ENCODE measurements at regions not wholly inside any gene's neighbourhood (a gene's known extent, or its start where the extent isn't known, plus 50 kb on each side); places are given as distances from the start of the nearest gene placed in this dataset.
"Not testable (repeated sequence)": the region's sequence is repeated elsewhere in the genome, so short reads cannot be mapped to it uniquely, and the experiment has no call there.

GRCh38 chr1:72434070-72434469 lies 151.7 kb upstream of the NEGR1 start:
- no peak overlapping the region for H3K4me3 ChIP-seq (ENCODE audit: insufficient read length, low read depth)
- no peak for DNase-seq (ENCODE audit: low read depth, low spot score)
- H3K36me3 ChIP-seq (ENCODE audit: insufficient read depth, insufficient read length, low read length), result no peaks in the 10 kb centered on the region
- no peaks in the 10 kb centered on the region for H3K27me3 ChIP-seq (ENCODE audit: insufficient read depth, insufficient read length)
- H3K9me3 ChIP-seq (ENCODE audit: insufficient read depth, low read length), result no peaks in the 10 kb centered on the region
- no peaks in the 10 kb centered on the region for H3K4me1 ChIP-seq (ENCODE audit: insufficient read depth, insufficient read length)
- H3K9ac ChIP-seq (ENCODE audit: insufficient read length, low read depth), result no peak overlapping the region
- TF ChIP-seq YY1 (IDR thresholded peaks at IDR 0.05; ENCODE audit: insufficient read depth, insufficient read length), result no peak
- TF ChIP-seq SUZ12 (IDR thresholded peaks at IDR 0.05; ENCODE audit: extremely low read depth, insufficient read depth, insufficient read length), result no peak
- no peak for TF ChIP-seq ZNF274 (IDR thresholded peaks at IDR 0.05; ENCODE audit: low read depth, low read length)

DNA sequence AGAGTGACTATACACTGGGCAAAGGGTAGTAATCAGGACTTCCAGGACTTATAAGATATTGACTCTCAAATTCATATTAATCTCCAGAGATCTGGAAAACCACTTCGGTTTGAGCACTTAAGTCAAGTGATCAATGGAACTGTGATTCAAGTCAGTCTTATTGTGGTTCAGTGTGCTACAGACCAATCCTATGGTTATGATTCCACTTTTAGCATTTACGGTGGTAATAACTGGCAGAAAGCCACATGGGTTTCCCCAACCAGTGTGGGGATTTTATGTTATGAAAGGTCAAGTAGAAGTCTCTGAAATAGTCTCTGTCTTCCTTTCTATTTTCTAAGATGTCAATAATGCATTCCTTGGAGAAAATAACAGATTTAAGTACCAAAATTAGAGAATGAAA lies 151.3 kb upstream of the NEGR1 start:
- no peak for DNase-seq (ENCODE audit: low read depth, low spot score)
- TF ChIP-seq SUZ12 (IDR thresholded peaks at IDR 0.05; ENCODE audit: extremely low read depth, insufficient read depth, insufficient read length), result no peak

GRCh38 chr1:72432645-72433267 lies 150.4 kb upstream of the NEGR1 start:
- Histone ChIP-seq H3K4me3 (ENCODE audit: insufficient read length, low read depth) (no peak overlapping the region), H3K9me3 (ENCODE audit: insufficient read depth, low read length) (no peaks in the 10 kb centered on the region), H3K27me3 (ENCODE audit: insufficient read depth, insufficient read length) (no peaks in the 10 kb centered on the region), H3K4me1 (ENCODE audit: insufficient read depth, insufficient read length) (no peaks in the 10 kb centered on the region), H3K9ac (ENCODE audit: insufficient read length, low read depth) (no peak overlapping the region), H3K36me3 (ENCODE audit: insufficient read depth, insufficient read length, low read length) (no peaks in the 10 kb centered on the region)
- TF ChIP-seq SUZ12 (IDR thresholded peaks at IDR 0.05; ENCODE audit: extremely low read depth, insufficient read depth, insufficient read length), result no peak
- no peak for TF ChIP-seq ZNF274 (IDR thresholded peaks at IDR 0.05; ENCODE audit: low read depth, low read length)
- TF ChIP-seq YY1 (IDR thresholded peaks at IDR 0.05; ENCODE audit: insufficient read depth, insufficient read length), result no peak
- no peak for DNase-seq (ENCODE audit: low read depth, low spot score)

More for the DNA sequence above, 151.3 kb upstream of the NEGR1 start:
- H3K9ac ChIP-seq (ENCODE audit: insufficient read length, low read depth), result no peak overlapping the region
- H3K4me3 ChIP-seq (ENCODE audit: insufficient read length, low read depth), result no peak overlapping the region
- no peaks in the 10 kb centered on the region for H3K9me3 ChIP-seq (ENCODE audit: insufficient read depth, low read length)
- H3K27me3 ChIP-seq (ENCODE audit: insufficient read depth, insufficient read length), result no peaks in the 10 kb centered on the region
- no peaks in the 10 kb centered on the region for H3K4me1 ChIP-seq (ENCODE audit: insufficient read depth, insufficient read length)
- H3K36me3 ChIP-seq (ENCODE audit: insufficient read depth, insufficient read length, low read length), result no peaks in the 10 kb centered on the region

- H3K9ac ChIP-seq (ENCODE audit: insufficient read length, low read depth), result no peak overlapping the region
- H3K27me3 ChIP-seq (ENCODE audit: insufficient read depth, insufficient read length), result no peaks in the 10 kb centered on the region
- no peak for DNase-seq (ENCODE audit: low read depth, low spot score)
- no peaks in the 10 kb centered on the region for H3K9me3 ChIP-seq (ENCODE audit: insufficient read depth, low read length)
- no peaks in the 10 kb centered on the region for H3K4me1 ChIP-seq (ENCODE audit: insufficient read depth, insufficient read length)
- H3K36me3 ChIP-seq (ENCODE audit: insufficient read depth, insufficient read length, low read length), result no peaks in the 10 kb centered on the region
- TF ChIP-seq ZNF274 (IDR thresholded peaks at IDR 0.05; ENCODE audit: low read depth, low read length) (no peak), SUZ12 (IDR thresholded peaks at IDR 0.05; ENCODE audit: extremely low read depth, insufficient read depth, insufficient read length) (no peak), YY1 (IDR thresholded peaks at IDR 0.05; ENCODE audit: insufficient read depth, insufficient read length) (no peak)
- H3K4me3 ChIP-seq (ENCODE audit: insufficient read length, low read depth), result no peak overlapping the region
These were observed 149.5 kb upstream of the NEGR1 start for GRCh38 chr1:72431810-72432209.

DNA sequence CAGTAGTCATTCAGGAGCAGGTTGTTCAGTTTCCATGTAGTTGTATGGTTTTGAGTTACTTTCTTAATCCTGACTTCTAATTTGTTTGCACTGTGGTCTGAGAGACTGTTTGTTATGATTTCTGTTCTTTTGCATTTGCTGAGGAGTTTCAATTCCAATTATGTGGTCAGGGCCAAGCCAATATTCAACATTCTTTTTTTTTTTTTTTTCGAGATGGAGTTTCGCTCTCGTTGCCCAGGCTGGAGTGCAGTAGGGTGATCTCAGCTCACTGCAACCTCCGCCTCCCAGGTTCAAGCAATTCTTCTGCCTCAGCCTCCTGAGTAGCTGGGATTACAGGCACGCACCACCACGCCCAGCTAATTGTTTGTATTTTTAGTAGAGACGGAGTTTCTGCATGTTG lies 145.9 kb upstream of the NEGR1 start:
- DNase-seq (ENCODE audit: low read depth, low spot score); H3K36me3 ChIP-seq (ENCODE audit: insufficient read depth, insufficient read length, low read length); H3K9ac ChIP-seq (ENCODE audit: insufficient read length, low read depth); H3K4me3 ChIP-seq (ENCODE audit: insufficient read length, low read depth); H3K4me1 ChIP-seq (ENCODE audit: insufficient read depth, insufficient read length); H3K27me3 ChIP-seq (ENCODE audit: insufficient read depth, insufficient read length); H3K9me3 ChIP-seq (ENCODE audit: insufficient read depth, low read length): not testable (repeated sequence)

DNA sequence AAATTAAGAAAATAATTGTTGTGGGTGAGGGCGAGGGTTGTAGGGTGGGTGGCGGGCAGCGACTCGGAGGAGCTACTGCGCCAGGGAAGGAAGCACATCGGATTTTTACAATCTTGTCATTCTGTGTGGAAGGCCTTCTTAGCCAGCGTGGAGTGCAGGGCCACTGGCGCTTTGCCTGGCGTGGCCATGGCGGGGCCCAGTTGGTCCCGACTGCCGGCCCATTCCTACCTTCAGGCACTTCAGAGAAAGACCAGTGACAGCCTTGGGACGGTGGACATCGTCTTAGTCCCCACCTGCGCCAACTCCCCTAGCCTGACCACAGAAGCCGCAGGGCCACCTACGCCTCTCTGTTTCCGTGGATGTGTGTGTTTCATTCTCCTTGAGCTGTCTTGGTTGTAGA lies 136.9 kb upstream of the NEGR1 start:
- H3K4me3 ChIP-seq (ENCODE audit: insufficient read length, low read depth), result no peak overlapping the region
- no peaks in the 10 kb centered on the region for H3K36me3 ChIP-seq (ENCODE audit: insufficient read depth, insufficient read length, low read length)
- H3K9me3 ChIP-seq (ENCODE audit: insufficient read depth, low read length), result no peaks in the 10 kb centered on the region
- no peaks in the 10 kb centered on the region for H3K4me1 ChIP-seq (ENCODE audit: insufficient read depth, insufficient read length)
- no peak for DNase-seq (ENCODE audit: low read depth, low spot score)
- TF ChIP-seq YY1 (IDR thresholded peaks at IDR 0.05; ENCODE audit: insufficient read depth, insufficient read length), result no peak
- TF ChIP-seq ZNF274 (IDR thresholded peaks at IDR 0.05; ENCODE audit: low read depth, low read length), result no peak
- TF ChIP-seq SUZ12 (IDR thresholded peaks at IDR 0.05; ENCODE audit: extremely low read depth, insufficient read depth, insufficient read length), result no peak
- H3K9ac ChIP-seq (ENCODE audit: insufficient read length, low read depth), result no peak overlapping the region
- H3K27me3 ChIP-seq (ENCODE audit: insufficient read depth, insufficient read length), result no peaks in the 10 kb centered on the region

DNA sequence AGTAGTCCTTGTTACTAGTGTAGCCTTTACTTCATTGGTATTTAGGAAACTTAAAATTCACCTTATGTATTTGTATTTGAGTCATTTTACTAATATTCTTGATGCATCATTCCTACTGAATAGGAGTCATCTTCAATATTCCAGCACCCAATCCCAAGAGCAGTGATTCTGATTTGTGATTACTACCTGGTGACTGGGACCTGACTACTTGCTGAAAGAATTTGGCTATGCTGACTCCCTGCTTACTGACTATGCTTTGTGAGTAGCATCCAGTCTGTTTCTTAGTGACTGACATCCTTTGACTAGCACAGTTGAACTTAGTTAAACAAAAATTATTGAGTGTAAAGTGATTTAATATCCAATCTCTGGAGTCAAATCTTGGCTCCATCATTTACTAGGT lies 129.9 kb upstream of the NEGR1 start:
- Histone ChIP-seq H3K9ac (ENCODE audit: insufficient read length, low read depth) (no peak overlapping the region), H3K36me3 (ENCODE audit: insufficient read depth, insufficient read length, low read length) (no peaks in the 10 kb centered on the region), H3K9me3 (ENCODE audit: insufficient read depth, low read length) (no peaks in the 10 kb centered on the region), H3K27me3 (ENCODE audit: insufficient read depth, insufficient read length) (no peaks in the 10 kb centered on the region), H3K4me3 (ENCODE audit: insufficient read length, low read depth) (no peak overlapping the region), H3K4me1 (ENCODE audit: insufficient read depth, insufficient read length) (no peaks in the 10 kb centered on the region)
- TF ChIP-seq SUZ12 (IDR thresholded peaks at IDR 0.05; ENCODE audit: extremely low read depth, insufficient read depth, insufficient read length) (no peak), YY1 (IDR thresholded peaks at IDR 0.05; ENCODE audit: insufficient read depth, insufficient read length) (no peak), ZNF274 (IDR thresholded peaks at IDR 0.05; ENCODE audit: low read depth, low read length) (no peak)
- DNase-seq (ENCODE audit: low read depth, low spot score), result no peak

DNA sequence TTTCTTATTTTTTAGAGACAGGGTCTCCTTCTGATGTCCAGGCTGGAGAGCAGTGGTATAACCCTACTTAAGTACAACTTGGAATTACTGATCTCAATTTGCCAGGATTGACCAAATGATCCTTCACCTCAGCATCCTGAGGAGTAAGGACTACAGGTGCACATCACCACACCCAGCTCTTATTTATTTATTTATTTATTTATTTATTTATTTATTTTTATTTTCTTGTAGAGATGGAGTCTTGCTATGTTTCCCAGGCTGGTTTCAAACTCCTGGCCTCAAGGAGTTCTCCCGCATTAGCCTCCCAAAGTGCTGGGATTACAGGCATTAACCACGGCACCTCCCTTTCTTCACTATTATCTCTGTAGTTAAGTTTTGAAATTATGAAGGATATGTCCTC lies 117.5 kb upstream of the NEGR1 start:
- no peak overlapping the region for H3K9ac ChIP-seq (ENCODE audit: insufficient read length, low read depth)
- no peaks in the 10 kb centered on the region for H3K36me3 ChIP-seq (ENCODE audit: insufficient read depth, insufficient read length, low read length)
- no peak for TF ChIP-seq SUZ12 (IDR thresholded peaks at IDR 0.05; ENCODE audit: extremely low read depth, insufficient read depth, insufficient read length)
- no peak for TF ChIP-seq YY1 (IDR thresholded peaks at IDR 0.05; ENCODE audit: insufficient read depth, insufficient read length)
- no peak for TF ChIP-seq ZNF274 (IDR thresholded peaks at IDR 0.05; ENCODE audit: low read depth, low read length)
- no peaks in the 10 kb centered on the region for H3K27me3 ChIP-seq (ENCODE audit: insufficient read depth, insufficient read length)
- H3K9me3 ChIP-seq (ENCODE audit: insufficient read depth, low read length), result no peaks in the 10 kb centered on the region
- no peak for DNase-seq (ENCODE audit: low read depth, low spot score)
- H3K4me3 ChIP-seq (ENCODE audit: insufficient read length, low read depth), result no peak overlapping the region
- H3K4me1 ChIP-seq (ENCODE audit: insufficient read depth, insufficient read length), result no peaks in the 10 kb centered on the region

All from NT2/D1 (cell line).